GM12875 (cell line): ENCODE measurements at regions not wholly inside any gene's neighbourhood (a gene's known extent, or its start where the extent isn't known, plus 50 kb on each side); places are given as distances from the start of the nearest gene placed in this dataset.

Experiments
- H3K4me3 ChIP-seq: one replicate; pipeline ENCODE4 v1.5.1; 2011; ENCODE audit warnings: low read depth, low read length, control low read depth
- CTCF ChIP-seq: IDR thresholded peaks from 2 replicates; pipeline ENCODE4 v1.5.1; 2011; ENCODE audit warnings: low read depth, mild to moderate bottlenecking, control low read depth, inconsistent platforms, low read length, moderate library complexity, borderline replicate concordance; ENCODE audit not compliant: insufficient read depth

GRCh38 chr2:10964052-10964790 lies 52.5 kb downstream of the KCNF1 start:
- no peak for TF ChIP-seq CTCF
- no peak overlapping the region for H3K4me3 ChIP-seq

GRCh38 chr2:10965241-10965843 lies 53.6 kb downstream of the KCNF1 start:
- H3K4me3 ChIP-seq, result no peak overlapping the region
- TF ChIP-seq CTCF, result no peak

GRCh38 chr2:10966056-10966455 lies 54.3 kb downstream of the KCNF1 start:
- no peak for TF ChIP-seq CTCF
- no peak overlapping the region for H3K4me3 ChIP-seq

GRCh38 chr2:10966741-10967140 lies 55.0 kb downstream of the KCNF1 start:
- no peak for TF ChIP-seq CTCF
- H3K4me3 ChIP-seq, result no peak overlapping the region

GRCh38 chr2:10968176-10968575 lies 56.4 kb downstream of the KCNF1 start:
- no peak for TF ChIP-seq CTCF
- no peak overlapping the region for H3K4me3 ChIP-seq

GRCh38 chr2:10970666-10971065 lies 58.9 kb downstream of the KCNF1 start:
- H3K4me3 ChIP-seq, result no peak overlapping the region
- TF ChIP-seq CTCF, result no peak
